ENCODE measurements at regions not wholly inside any gene's neighbourhood (a gene's known extent, or its start where the extent isn't known, plus 50 kb on each side); places are given as distances from the start of the nearest gene placed in this dataset.

GRCh38 chr11:28835790-28836189 is 727.6 kb downstream of the METTL15 start:
- peak overlapping the region; percentile 85 for H3K9ac ChIP-seq (replicated peaks; ENCODE audit: extremely low read depth, insufficient read depth, low read length)
- H3K9me1 ChIP-seq (replicated peaks; ENCODE audit: control insufficient read depth, extremely low read depth, insufficient read depth, low read length): no peaks in the 10 kb centered on the region
- H3K36me3 ChIP-seq (ENCODE audit: control insufficient read depth in 2 of 2, extremely low read depth in 1 of 2, insufficient read depth in 2 of 2, low read length in 2 of 2): no peaks in the 10 kb centered on the region
- CTCF ChIA-PET: interaction anchor here (1.3 to 4.3 kb wide), 5 partner anchors 25 to 324 kb away, joined by 3 to 26 read pairs (median 10); no protein-coding TSS in a partner anchor
- DNase-seq (ENCODE audit: low read depth, low spot score) (peak; percentile 76), FAIRE-seq (peak; percentile 40)
- intact Hi-C loops (cut with micrococcal nuclease) (loop anchor here (1.0 to 2.0 kb wide), 3 partner anchors 116 to 727 kb away; partner anchors contain the start of genes KIF18A and METTL15), dilution Hi-C loops (cut with MboI; ENCODE audit: extremely low pct_ligation_motif_present, low sequenced_read_pairs) (no loop called here)
- H3K9me3 ChIP-seq (replicated peaks; ENCODE audit: control insufficient read depth, insufficient read depth, low read length): no peaks in the 10 kb centered on the region
- TF ChIP-seq POLR2A (IDR thresholded peaks at IDR 0.05; ENCODE audit: low read depth, low read length): peak; percentile 40
- TF ChIP-seq POLR2AphosphoS5 (IDR thresholded peaks at IDR 0.05; ENCODE audit: insufficient read depth, low read depth, low read length): peak; percentile 36
- TF ChIP-seq JUN (IDR thresholded peaks at IDR 0.05; ENCODE audit: borderline replicate concordance, insufficient read depth, insufficient read length, low read depth): peak; percentile 48
- TF ChIP-seq MAX (IDR thresholded peaks at IDR 0.05; ENCODE audit: insufficient read depth, insufficient read length): no peak
- peak; percentile 83 for TF ChIP-seq FOS (IDR thresholded peaks at IDR 0.05; ENCODE audit: borderline replicate concordance, insufficient read depth, low read length)
- no peak for TF ChIP-seq GATA2 (IDR thresholded peaks at IDR 0.05; ENCODE audit: insufficient read depth, insufficient read length, low read depth, low read length)
- peaks cover 11% of the 10 kb centered on the region for H3K79me2 ChIP-seq (ENCODE audit: control insufficient read depth, insufficient read depth, low read length)
- no peaks in the 10 kb centered on the region for H4K20me1 ChIP-seq (replicated peaks; ENCODE audit: control insufficient read depth, extremely low read depth, insufficient read depth, low read length)
- H3K4me3 ChIP-seq (replicated peaks in 1 of 3; ENCODE audit: insufficient read depth in 1 of 3, low read depth in 1 of 3, low read length in 3 of 3): no peak overlapping the region
- H2AFZ ChIP-seq (ENCODE audit: low read depth, low read length): no peak overlapping the region
- POLR2A ChIA-PET: interaction anchor here (1.8 to 2.5 kb wide), 2 partner anchors 78 to 1137 kb away, joined by 4 to 18 read pairs; no protein-coding TSS in a partner anchor
- H3K4me1 ChIP-seq (ENCODE audit: control insufficient read depth, extremely low read depth, insufficient read depth, low read length): peaks cover 70% of the 10 kb centered on the region
- peak overlapping the region; percentile 63 for H3K4me2 ChIP-seq (ENCODE audit: insufficient read depth, low read length)
- peak overlapping the region; percentile 96 for H3K27ac ChIP-seq (ENCODE audit: insufficient read depth, low read depth, low read length)
- TSS peak; percentile 63 for BruUV-seq (replicated peaks)
- H3K27me3 ChIP-seq (ENCODE audit: control insufficient read depth in 2 of 2, insufficient read depth in 2 of 2, low read length in 2 of 2): no peaks in the 10 kb centered on the region

GRCh38 chr11:28835317-28835716 is 727.1 kb downstream of the METTL15 start:
- ChIA-PET CTCF (interaction anchor here (0.7 to 4.3 kb wide), 9 partner anchors 26 to 1136 kb away, joined by 3 to 26 read pairs (median 7); no protein-coding TSS in a partner anchor), POLR2A (interaction anchor here (1.3 to 2.5 kb wide), 2 partner anchors 78 to 185 kb away, joined by 4 to 18 read pairs; no protein-coding TSS in a partner anchor)
- intact Hi-C loops (cut with micrococcal nuclease): loop anchor here (1.0 to 2.0 kb wide), 2 partner anchors 116 to 727 kb away; partner anchors contain the start of genes KIF18A and METTL15
- Histone ChIP-seq H3K9ac (replicated peaks; ENCODE audit: extremely low read depth, insufficient read depth, low read length) (peak overlapping the region; percentile 85), H3K27ac (ENCODE audit: insufficient read depth, low read depth, low read length) (peak overlapping the region; percentile 96), H3K27me3 (ENCODE audit: control insufficient read depth in 2 of 2, insufficient read depth in 2 of 2, low read length in 2 of 2) (no peaks in the 10 kb centered on the region), H3K79me2 (ENCODE audit: control insufficient read depth, insufficient read depth, low read length) (peaks cover 11% of the 10 kb centered on the region), H4K20me1 (replicated peaks; ENCODE audit: control insufficient read depth, extremely low read depth, insufficient read depth, low read length) (no peaks in the 10 kb centered on the region), H2AFZ (ENCODE audit: low read depth, low read length) (no peak overlapping the region), H3K4me2 (ENCODE audit: insufficient read depth, low read length) (peak overlapping the region; percentile 63), H3K9me3 (replicated peaks; ENCODE audit: control insufficient read depth, insufficient read depth, low read length) (no peaks in the 10 kb centered on the region), H3K4me3 (replicated peaks in 1 of 3; ENCODE audit: insufficient read depth in 1 of 3, low read depth in 1 of 3, low read length in 3 of 3) (no peak overlapping the region), H3K36me3 (ENCODE audit: control insufficient read depth in 2 of 2, extremely low read depth in 1 of 2, insufficient read depth in 2 of 2, low read length in 2 of 2) (no peaks in the 10 kb centered on the region), H3K4me1 (ENCODE audit: control insufficient read depth, extremely low read depth, insufficient read depth, low read length) (peaks cover 70% of the 10 kb centered on the region), H3K9me1 (replicated peaks; ENCODE audit: control insufficient read depth, extremely low read depth, insufficient read depth, low read length) (no peaks in the 10 kb centered on the region)
- FAIRE-seq (no peak), DNase-seq (ENCODE audit: low read depth, low spot score) (no peak)
- TF ChIP-seq CTCF (IDR thresholded peaks at IDR 0.05; ENCODE audit: extremely low read depth in 1 of 2, insufficient read depth in 1 of 2, low read depth in 1 of 2, low read length in 2 of 2): no peak
- no peak for TF ChIP-seq JUN (IDR thresholded peaks at IDR 0.05; ENCODE audit: borderline replicate concordance, insufficient read depth, insufficient read length, low read depth)
- TF ChIP-seq POLR2A (IDR thresholded peaks at IDR 0.05; ENCODE audit: low read depth, low read length): no peak
- no peak for TF ChIP-seq GATA2 (IDR thresholded peaks at IDR 0.05; ENCODE audit: insufficient read depth, insufficient read length, low read depth, low read length)
- TF ChIP-seq MAX (IDR thresholded peaks at IDR 0.05; ENCODE audit: insufficient read depth, insufficient read length): no peak
- no TSS peak for BruUV-seq (replicated peaks)
- dilution Hi-C loops (cut with MboI; ENCODE audit: extremely low pct_ligation_motif_present, low sequenced_read_pairs): no loop called here
